GM12873 (cell line): ENCODE measurements at regions not wholly inside any gene's neighbourhood (a gene's known extent, or its start where the extent isn't known, plus 50 kb on each side); places are given as distances from the start of the nearest gene placed in this dataset.

ENCODE experiments used
- TF ChIP-seq, protein P1 (sequence below): IDR thresholded peaks from 2 replicates; pipeline ENCODE4 v1.5.1; 2012; ENCODE audit warnings: low read depth, mild to moderate bottlenecking, moderate library complexity, low read length, control low read depth; ENCODE audit not compliant: insufficient read depth; ENCODE audit errors: missing control alignments

- TF ChIP-seq, protein P1, sequence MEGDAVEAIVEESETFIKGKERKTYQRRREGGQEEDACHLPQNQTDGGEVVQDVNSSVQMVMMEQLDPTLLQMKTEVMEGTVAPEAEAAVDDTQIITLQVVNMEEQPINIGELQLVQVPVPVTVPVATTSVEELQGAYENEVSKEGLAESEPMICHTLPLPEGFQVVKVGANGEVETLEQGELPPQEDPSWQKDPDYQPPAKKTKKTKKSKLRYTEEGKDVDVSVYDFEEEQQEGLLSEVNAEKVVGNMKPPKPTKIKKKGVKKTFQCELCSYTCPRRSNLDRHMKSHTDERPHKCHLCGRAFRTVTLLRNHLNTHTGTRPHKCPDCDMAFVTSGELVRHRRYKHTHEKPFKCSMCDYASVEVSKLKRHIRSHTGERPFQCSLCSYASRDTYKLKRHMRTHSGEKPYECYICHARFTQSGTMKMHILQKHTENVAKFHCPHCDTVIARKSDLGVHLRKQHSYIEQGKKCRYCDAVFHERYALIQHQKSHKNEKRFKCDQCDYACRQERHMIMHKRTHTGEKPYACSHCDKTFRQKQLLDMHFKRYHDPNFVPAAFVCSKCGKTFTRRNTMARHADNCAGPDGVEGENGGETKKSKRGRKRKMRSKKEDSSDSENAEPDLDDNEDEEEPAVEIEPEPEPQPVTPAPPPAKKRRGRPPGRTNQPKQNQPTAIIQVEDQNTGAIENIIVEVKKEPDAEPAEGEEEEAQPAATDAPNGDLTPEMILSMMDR, result no peak
These were observed 58.0 kb upstream of the GATA5 start for GRCh38 chr20:62533591-62534495.

- TF ChIP-seq, protein P1, result no peak
These were observed 58.9 kb upstream of the GATA5 start for GRCh38 chr20:62534526-62535221.

- TF ChIP-seq, protein P1, result no peak
These were observed 59.6 kb upstream of the GATA5 start for GRCh38 chr20:62535282-62535811.

GRCh38 chr20:62535964-62536363 is 60.2 kb upstream of the GATA5 start:
- TF ChIP-seq, protein P1, result no peak

DNA sequence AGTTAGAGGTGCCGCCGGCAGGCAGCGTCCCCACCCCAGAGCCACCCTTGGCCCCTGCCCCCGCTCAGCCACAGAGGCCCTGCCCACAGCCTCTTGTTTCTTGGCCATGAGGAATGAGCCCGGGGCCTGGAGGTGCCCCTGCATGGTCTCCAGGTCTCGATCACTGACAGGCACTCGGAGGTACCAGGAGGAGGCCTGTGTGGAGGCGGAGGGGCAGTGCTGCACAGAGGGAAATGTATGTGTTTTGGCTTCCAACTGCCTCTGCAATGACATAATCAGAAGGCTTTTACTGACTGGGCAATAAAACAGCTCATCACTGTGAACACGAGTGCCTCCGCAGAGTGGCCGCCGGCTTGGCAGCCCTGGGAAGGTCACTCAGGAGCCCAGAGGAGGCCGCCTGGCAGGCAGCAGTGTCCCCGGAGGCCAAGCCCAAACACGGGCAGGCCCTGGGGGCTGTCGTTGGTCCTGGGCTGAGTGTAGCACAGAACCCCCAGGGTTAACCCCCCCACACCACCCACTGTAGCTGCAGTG is 61.1 kb upstream of the GATA5 start:
- TF ChIP-seq, protein P1, result no peak

- TF ChIP-seq, protein P1, result no peak
These were observed 62.0 kb upstream of the GATA5 start for GRCh38 chr20:62537649-62538292.
